GM12873 (cell line): ENCODE measurements at regions not wholly inside any gene's neighbourhood (a gene's known extent, or its start where the extent isn't known, plus 50 kb on each side); places are given as distances from the start of the nearest gene placed in this dataset.

ENCODE experiments used
- CTCF ChIP-seq: IDR thresholded peaks from 2 replicates; pipeline ENCODE4 v1.5.1; 2012; ENCODE audit warnings: low read depth, mild to moderate bottlenecking, moderate library complexity, low read length, control low read depth; ENCODE audit not compliant: insufficient read depth; ENCODE audit errors: missing control alignments

GRCh38 chr6:30800871-30801270 is 56.5 kb upstream of the IER3 start:
- TF ChIP-seq CTCF = no peak

DNA sequence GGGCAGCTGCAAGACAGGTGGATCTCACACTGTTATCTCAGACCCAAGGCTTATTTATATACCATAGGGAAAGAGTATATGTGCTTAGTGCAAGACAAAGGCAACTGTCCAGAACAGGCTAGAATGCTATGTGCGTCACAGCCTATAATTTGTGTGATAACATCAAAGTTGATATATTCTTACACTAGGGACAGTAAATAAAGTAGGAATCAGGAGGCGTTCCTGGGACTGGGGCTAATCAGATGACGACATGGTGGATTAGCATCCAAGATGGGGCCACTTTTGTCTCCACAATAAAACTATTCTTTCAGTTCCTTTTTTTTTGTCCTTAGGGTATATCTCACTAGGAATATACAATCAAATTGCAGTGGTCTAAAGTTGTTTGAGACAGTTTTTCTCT is 54.9 kb upstream of the IER3 start:
- no peak for TF ChIP-seq CTCF

DNA sequence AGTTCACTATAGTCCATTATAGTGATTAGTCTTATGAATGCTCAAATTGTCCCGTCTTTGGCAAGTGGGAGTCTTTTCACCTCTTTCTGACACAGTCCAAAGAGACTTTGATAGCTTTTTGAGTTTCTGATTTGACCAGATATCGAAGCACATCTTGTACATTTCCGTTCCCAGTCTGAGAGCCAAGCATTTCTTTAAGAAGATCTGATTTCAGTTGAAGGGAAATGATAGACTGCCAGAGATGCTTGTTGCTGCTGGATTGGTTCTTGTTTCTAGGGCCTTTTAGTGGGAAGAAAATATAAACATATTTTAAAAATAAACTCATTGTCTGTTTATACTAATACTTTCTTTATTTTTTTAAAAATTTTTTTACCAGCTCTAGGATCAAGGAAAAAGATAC is 54.1 kb upstream of the IER3 start:
- no peak for TF ChIP-seq CTCF

DNA sequence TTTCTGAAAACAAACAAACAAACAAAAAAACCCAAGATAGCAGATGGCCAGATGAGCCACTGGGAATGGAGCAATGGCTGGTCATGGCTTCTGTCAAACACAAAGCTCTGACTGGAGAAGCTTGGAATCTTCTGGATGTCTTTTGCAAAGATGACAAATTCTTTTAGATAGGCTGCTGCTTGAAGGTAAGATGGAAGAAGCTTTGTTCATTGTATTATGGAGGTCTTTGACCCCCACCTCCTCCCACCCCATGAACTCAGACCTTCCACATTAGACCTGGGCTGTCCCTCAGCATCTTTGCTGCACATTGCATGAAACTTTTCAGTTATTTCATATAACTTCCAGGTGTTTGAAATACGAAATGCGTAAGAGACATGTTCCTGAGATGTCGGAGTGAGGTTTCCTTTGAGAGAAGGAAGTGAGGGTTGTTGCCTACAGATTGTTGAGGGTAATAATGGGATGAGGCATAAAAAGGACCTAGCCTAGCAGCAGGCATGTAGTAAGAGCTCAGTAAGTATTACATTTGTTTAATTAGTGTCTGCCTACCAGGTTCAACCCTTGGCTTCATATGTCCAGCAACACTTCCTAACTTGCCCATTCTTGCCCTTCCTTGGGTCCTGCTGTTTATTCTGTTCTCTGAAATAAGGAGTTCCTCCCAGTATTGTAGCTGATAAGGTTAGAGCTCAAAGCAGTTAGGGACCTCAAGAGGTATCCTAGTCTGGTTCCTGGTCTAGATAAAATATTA is 51.4 kb upstream of the IER3 start:
- TF ChIP-seq CTCF = no peak
